ENCODE measurements at regions not wholly inside any gene's neighbourhood (a gene's known extent, or its start where the extent isn't known, plus 50 kb on each side); places are given as distances from the start of the nearest gene placed in this dataset.

- TF ChIP-seq, protein P1, sequence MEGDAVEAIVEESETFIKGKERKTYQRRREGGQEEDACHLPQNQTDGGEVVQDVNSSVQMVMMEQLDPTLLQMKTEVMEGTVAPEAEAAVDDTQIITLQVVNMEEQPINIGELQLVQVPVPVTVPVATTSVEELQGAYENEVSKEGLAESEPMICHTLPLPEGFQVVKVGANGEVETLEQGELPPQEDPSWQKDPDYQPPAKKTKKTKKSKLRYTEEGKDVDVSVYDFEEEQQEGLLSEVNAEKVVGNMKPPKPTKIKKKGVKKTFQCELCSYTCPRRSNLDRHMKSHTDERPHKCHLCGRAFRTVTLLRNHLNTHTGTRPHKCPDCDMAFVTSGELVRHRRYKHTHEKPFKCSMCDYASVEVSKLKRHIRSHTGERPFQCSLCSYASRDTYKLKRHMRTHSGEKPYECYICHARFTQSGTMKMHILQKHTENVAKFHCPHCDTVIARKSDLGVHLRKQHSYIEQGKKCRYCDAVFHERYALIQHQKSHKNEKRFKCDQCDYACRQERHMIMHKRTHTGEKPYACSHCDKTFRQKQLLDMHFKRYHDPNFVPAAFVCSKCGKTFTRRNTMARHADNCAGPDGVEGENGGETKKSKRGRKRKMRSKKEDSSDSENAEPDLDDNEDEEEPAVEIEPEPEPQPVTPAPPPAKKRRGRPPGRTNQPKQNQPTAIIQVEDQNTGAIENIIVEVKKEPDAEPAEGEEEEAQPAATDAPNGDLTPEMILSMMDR (IDR thresholded peaks at IDR 0.05; ENCODE audit: low read depth, low read length), result no peak
- Histone ChIP-seq H3K9me3 (ENCODE audit: control insufficient read depth, insufficient read depth, low read length) (no peaks in the 10 kb centered on the region), H3K27ac (ENCODE audit: low read depth, low read length) (no peak overlapping the region), H3K27me3 (ENCODE audit: control insufficient read depth, insufficient read depth, low read length) (no peaks in the 10 kb centered on the region), H3K4me3 (ENCODE audit: low read depth, low read length) (no peak overlapping the region)
- ChIA-PET CTCF (no interaction called here), POLR2A (no interaction called here)
- no peak for DNase-seq (ENCODE audit: low read depth, low spot score)
Measured at GRCh38 chr4:155081222-155081621, 127.2 kb upstream of the NPY2R start.

DNA sequence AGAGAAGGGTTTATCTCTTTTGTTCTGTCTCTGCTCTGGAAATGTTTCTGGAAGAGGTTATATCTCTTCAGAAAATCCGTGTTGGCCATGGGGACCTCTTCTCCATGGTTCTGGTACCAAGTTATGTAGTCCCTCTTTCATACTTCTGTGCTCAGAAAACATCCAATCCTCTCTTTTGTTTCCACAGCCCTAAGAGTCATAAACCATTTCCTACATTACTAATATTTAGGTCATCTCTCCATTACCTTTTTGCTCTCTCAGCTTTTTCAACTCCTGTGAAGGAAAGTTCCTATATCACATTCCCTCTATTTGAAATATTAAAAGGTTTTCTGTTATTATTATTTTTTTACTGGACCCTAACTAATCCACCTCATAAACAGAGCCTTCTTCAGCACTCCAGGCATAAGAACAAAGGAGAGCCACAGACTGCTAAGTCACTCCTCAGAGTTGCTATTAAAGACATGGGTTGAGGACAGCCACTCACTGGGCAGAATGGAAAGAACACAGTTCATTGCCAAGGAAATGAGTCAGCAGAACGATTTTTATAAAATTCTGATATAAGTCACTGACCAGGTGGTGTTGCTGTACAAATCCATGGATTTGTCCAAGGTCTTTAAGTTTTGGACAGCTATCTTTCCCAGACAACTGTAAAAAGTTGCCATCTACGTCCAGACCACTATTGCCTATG lies 122.4 kb upstream of the NPY2R start:
- ChIA-PET CTCF (no interaction called here), POLR2A (no interaction called here)
- Histone ChIP-seq H3K27ac (ENCODE audit: low read depth, low read length) (no peak overlapping the region), H3K4me3 (ENCODE audit: low read depth, low read length) (no peak overlapping the region), H3K9me3 (ENCODE audit: control insufficient read depth, insufficient read depth, low read length) (no peaks in the 10 kb centered on the region), H3K27me3 (ENCODE audit: control insufficient read depth, insufficient read depth, low read length) (no peaks in the 10 kb centered on the region)
- TF ChIP-seq, protein P1 (IDR thresholded peaks at IDR 0.05; ENCODE audit: low read depth, low read length), result no peak
- no peak for DNase-seq (ENCODE audit: low read depth, low spot score)

DNA sequence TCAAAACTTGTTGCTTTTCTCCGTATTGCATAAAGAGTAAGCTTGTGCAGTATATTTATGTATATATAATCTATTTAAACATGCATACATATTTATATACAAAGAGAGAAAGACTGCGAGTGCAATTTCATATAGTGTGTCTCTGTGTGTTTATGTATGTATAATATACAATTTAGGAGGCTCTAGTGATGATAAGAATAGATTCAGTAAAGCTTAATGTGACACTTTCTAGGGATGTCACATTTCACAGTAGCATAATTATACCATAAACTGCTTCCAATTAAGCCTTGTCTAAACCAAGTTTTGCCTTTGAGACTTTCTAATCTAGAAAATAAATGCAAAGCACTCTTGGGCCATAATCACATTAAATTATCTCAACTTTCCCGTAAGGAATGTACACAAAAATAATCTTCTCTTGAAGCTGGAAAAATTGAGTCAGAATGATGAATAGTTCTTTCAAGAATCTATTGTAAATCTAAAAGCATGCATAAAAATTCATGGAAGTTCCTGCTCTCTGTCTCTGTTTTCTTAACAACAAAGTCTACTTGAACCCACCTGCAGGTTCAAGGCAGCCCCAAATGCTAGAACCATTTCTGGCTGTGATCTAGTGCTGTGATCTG lies 114.1 kb upstream of the NPY2R start:
- ChIA-PET CTCF (no interaction called here), POLR2A (no interaction called here)
- H3K27me3 ChIP-seq (ENCODE audit: control insufficient read depth, insufficient read depth, low read length), result no peaks in the 10 kb centered on the region
- TF ChIP-seq, protein P1 (IDR thresholded peaks at IDR 0.05; ENCODE audit: low read depth, low read length), result no peak
- no peak overlapping the region for H3K4me3 ChIP-seq (ENCODE audit: low read depth, low read length)
- no peaks in the 10 kb centered on the region for H3K9me3 ChIP-seq (ENCODE audit: control insufficient read depth, insufficient read depth, low read length)
- DNase-seq (ENCODE audit: low read depth, low spot score), result no peak
- no peak overlapping the region for H3K27ac ChIP-seq (ENCODE audit: low read depth, low read length)

DNA sequence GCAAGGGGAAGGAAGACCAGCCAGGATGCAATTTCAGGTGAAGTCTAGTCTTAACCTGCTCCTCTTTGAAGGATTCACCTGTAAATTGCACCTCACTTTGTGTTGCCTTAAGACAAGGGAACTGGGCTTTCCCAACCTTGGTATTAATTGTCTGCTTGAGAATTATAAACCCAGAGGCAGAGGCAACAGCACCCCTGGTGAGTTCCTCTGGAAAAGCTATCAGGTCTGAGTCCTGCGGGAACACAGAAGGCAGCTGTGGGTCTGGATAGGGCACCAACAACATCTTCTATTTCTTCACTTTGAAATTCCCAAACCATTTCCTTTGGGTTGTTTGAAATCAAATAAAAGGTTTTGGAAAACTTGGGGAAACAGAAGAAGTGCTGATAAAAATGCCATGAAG lies 109.2 kb upstream of the NPY2R start:
- H3K27me3 ChIP-seq (ENCODE audit: control insufficient read depth, insufficient read depth, low read length), result no peaks in the 10 kb centered on the region
- no peak overlapping the region for H3K4me3 ChIP-seq (ENCODE audit: low read depth, low read length)
- ChIA-PET POLR2A (no interaction called here), CTCF (no interaction called here)
- no peak for DNase-seq (ENCODE audit: low read depth, low spot score)
- TF ChIP-seq, protein P1 (IDR thresholded peaks at IDR 0.05; ENCODE audit: low read depth, low read length), result no peak
- H3K9me3 ChIP-seq (ENCODE audit: control insufficient read depth, insufficient read depth, low read length), result no peaks in the 10 kb centered on the region
- no peak overlapping the region for H3K27ac ChIP-seq (ENCODE audit: low read depth, low read length)

DNA sequence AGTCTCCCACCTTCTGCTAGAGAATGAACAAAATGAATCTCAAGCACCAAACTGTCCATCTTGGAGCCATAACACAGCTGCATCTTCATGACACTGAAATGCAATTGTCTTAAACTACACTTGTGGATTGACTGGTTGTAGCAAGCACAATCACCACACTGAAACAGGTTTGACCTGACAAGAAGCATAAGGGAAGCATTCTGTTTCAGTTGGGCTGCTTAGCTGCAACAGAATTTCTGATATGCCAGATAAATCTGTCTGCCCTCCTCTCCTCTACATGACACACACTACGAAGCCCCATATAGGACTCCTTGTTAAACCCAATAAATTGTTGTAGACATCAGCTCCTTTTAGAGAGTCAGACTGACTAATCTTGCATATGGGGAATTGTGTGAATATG lies 101.8 kb upstream of the NPY2R start:
- no peaks in the 10 kb centered on the region for H3K27me3 ChIP-seq (ENCODE audit: control insufficient read depth, insufficient read depth, low read length)
- CTCF ChIA-PET, result no interaction called here
- H3K27ac ChIP-seq (ENCODE audit: low read depth, low read length), result no peak overlapping the region
- POLR2A ChIA-PET, result no interaction called here
- no peak for DNase-seq (ENCODE audit: low read depth, low spot score)
- H3K4me3 ChIP-seq (ENCODE audit: low read depth, low read length), result no peak overlapping the region
- no peaks in the 10 kb centered on the region for H3K9me3 ChIP-seq (ENCODE audit: control insufficient read depth, insufficient read depth, low read length)
- TF ChIP-seq, protein P1 (IDR thresholded peaks at IDR 0.05; ENCODE audit: low read depth, low read length), result no peak

Data from AG04450 (cell line).